Glomerular endothelial cell (primary cell): ENCODE measurements at regions not wholly inside any gene's neighbourhood (a gene's known extent, or its start where the extent isn't known, plus 50 kb on each side); places are given as distances from the start of the nearest gene placed in this dataset.

Experiments used
- DNase-seq: peaks from one replicate; pipeline ENCODE4 v3.0.0-alpha.2; 2011; ENCODE audit warnings: low read depth, low spot score; ENCODE audit errors: extremely low read depth

- DNase-seq: no peak
These were observed 314.8 kb downstream of the DIPK2A start for GRCh38 chr3:144286235-144286910.

DNA sequence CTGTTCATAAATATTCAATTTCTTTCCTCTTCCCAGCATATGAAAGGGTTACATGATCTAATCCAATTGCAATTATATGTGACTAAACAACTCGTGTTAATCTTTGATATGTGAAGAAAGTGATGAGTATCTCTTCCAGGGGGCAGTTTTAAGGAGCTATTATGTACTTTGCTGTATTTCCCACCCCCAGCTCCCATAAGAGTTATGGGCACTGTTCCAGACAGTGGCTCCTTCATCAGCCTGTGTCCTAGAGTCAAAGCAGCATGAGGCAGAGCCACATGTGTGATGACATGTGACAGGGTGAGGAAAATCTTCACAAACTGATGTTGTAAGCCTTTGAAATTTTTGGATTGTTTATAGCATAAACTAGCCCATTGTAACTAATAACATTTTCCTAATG is 315.4 kb downstream of the DIPK2A start:
- no peak for DNase-seq

DNA sequence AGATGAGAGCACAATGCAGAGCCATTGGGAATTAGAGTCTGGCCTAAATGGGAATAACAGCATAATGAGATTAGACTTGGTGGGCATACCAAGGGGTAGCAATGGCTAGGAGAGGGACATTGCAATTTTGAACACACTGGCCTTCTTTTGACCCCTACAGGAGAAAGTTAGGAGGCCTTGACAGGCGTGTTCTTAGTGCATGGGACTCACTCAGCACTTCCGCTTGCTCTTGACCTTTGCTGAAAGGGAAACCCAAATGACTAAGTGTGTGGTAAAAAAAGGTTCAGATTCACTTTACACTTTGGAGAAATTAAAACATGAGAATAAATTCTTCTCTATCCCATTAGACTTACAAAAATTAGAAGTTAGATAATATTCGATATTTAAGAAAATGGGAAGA is 317.4 kb downstream of the DIPK2A start:
- DNase-seq: no peak

GRCh38 chr3:144294659-144295538 is 323.3 kb downstream of the DIPK2A start:
- no peak for DNase-seq

DNA sequence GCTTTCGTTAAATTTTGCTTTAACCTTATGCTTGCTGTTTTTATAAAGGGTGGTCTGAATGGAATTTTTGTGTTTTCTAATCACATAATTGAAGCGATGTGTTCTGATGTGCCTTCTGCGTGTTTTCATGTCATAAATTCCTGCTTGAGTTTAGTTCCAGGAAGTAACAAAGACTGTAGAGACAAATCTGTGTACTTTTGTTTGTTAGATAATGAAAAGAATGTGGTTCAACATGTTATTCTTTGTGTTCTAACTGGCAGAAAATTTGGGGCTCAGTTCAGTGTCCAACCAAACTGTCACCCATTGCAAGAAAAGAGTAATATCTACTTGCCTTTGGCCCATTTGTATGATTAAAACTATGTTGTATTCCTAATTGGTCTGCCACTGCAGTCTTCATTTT is 324.0 kb downstream of the DIPK2A start:
- DNase-seq: no peak

GRCh38 chr3:144296808-144297207 is 325.2 kb downstream of the DIPK2A start:
- no peak for DNase-seq

DNA sequence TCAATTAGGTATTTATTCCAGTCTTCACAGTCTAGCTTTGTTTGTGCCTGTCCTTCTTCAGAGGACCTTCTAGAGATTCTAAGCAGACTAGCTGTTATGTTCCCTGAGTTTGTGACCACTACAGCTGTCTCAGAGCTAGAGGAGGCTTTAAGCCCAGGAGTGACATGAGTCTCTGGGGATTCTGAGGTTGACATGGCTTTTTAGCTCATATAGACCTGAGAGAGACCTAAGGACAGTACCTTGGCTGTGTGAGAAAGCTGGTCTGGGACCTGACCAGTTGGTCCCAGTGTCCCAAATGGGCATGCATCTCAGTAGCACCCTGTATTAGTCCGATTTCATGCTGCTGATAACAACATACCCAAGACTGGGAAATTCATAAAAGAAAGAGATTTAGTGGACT is 330.2 kb downstream of the DIPK2A start:
- no peak for DNase-seq

- no peak for DNase-seq
These were observed 336.3 kb downstream of the DIPK2A start for GRCh38 chr3:144307951-144308350.

DNA sequence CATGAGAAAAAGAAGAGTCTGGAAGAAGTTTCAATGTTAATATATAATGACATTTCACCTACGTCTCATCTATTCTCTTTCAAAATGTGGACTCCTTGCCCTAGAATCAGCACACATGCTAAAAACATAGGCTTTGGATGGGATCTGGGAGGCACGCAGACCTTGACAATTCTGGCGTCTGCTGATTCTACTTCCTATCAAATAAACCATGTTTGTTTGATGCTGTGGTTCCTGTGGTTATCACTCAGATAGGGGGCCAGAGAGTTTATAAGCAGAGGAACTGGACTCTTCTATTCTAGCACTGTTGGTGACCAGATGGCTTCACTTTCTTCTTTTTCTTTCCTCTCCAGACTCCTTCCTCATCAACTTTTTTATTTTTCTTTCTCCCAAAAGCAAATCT is 336.8 kb downstream of the DIPK2A start:
- DNase-seq: no peak

DNA sequence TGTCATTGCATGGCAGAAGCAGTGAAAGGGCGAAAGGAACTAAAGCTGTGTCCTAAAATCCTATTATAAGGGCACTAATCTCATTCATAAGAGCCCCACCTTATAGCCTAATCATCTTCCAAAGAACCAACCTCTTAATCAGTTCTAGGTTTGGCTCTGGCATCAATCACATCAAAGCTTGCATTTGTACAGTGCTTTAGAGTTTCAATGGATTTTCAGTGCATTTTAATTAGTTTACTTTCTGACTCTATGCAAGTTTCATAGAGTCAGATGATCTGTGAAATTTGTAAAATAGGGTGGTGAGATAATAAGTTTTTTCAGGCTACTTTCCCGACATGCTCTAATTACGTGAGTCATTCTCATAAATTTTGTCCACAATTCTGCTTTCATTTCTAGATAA is 341.1 kb downstream of the DIPK2A start:
- DNase-seq: no peak

DNA sequence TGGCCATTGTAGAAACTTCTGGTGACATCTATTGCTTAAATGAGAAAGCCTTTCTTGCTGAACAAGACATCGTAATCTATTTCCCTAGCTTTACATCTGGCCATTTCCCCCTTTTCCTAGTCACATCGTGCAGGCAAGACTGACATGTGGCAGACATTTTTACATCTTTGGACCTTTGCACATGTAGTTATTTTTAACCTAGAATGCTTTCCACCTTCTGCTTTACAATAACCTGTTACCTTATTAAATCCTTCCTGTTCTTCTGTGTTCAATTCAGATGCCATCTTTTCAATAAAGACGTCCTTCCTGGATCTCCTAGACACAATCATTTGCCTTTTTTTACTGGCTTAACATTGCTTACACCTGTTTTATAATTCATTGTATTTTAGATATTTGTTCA is 343.3 kb downstream of the DIPK2A start:
- DNase-seq: no peak

GRCh38 chr3:144317961-144318360 is 346.3 kb downstream of the DIPK2A start:
- DNase-seq: no peak

GRCh38 chr3:144324076-144324475 is 352.5 kb downstream of the DIPK2A start:
- DNase-seq: no peak

- no peak for DNase-seq
These were observed 361.2 kb downstream of the DIPK2A start for GRCh38 chr3:144332868-144333267.

DNA sequence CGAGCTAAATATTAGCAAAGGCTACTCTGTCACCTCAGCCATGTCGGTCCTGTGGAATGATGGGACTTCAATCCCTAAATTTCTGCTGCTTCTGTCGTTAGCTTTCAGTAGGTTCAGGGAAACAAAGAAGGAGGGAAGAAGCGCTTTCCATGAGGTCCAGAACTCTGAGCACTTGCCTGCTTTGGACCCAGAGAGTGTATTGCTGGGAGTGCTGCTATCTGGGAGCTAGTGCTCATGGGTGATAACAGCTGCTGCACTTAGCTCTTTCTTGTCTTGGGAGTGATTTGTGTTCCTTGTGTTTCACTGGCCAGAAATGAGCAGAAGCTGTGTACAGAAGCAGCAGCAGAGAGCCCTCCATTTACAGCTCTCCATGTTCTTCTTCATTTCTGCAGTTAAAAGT is 369.8 kb downstream of the DIPK2A start:
- DNase-seq: no peak

DNA sequence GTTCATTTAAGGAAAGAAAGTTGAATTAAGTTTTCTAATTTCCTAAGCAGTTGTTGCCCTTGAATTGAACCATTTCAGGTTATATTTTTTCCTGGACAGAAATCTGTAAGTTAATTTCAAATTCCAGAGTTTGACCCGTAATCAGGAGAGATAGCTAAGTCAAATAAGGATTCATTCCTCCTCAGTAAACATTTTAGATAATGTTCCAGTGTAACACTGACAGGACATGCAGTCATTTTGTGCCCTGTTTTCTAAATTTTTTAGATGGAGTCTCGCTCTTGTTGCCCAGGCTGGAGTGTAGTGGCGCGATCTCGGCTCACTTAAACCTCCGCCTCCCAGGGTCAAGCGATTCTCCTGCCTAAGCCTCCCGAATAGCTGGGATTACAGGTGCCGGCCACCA is 371.7 kb downstream of the DIPK2A start:
- DNase-seq: no peak

DNA sequence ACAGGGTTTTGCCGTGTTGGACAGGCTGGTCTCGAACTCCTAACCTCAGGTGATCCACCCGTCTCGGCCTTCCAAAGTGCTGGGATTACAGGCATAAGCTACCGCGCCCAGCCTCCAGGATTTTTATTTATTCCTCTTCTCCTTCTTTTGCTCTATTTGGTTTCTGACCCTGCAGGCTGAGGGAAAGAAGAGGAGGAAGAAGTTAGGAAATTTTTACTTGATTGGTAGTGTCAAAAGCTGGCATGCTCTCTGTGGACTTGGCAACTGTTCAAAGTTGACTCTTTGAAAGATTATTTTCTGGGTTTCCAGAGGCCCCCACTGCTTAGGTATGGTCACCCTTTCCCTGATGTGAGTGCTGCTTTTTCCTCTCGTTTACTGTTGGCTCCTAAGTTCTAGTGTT is 372.2 kb downstream of the DIPK2A start:
- DNase-seq: no peak

DNA sequence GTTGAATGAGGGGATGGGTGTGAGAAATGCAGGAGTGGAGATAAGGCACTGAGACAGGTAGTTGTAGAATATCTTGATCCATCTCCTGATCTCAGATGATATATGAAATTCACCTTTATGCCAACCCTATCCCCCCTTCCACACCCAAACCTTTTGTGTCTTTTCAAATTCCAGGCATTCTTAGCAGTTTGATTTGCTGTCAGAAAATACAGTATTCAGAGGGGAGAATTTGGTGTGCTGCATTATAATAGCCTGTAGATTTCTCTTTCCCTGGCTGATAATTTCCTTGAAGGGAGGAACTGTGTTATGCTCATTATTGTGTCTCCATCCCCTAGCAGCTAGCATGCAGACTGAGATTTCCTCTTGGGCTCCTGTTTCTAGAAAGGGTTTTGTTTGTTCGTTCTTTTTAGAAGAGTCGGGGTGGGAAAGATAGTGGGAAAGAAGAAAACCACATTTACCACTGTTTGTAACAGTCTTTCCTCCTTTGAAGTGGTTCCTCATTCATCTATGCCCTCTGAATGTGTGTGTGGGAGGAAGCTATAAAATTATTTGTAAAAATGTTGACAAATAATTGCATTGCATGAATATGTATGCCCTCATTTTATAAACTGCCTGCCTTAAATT is 373.4 kb downstream of the DIPK2A start:
- DNase-seq: no peak

DNA sequence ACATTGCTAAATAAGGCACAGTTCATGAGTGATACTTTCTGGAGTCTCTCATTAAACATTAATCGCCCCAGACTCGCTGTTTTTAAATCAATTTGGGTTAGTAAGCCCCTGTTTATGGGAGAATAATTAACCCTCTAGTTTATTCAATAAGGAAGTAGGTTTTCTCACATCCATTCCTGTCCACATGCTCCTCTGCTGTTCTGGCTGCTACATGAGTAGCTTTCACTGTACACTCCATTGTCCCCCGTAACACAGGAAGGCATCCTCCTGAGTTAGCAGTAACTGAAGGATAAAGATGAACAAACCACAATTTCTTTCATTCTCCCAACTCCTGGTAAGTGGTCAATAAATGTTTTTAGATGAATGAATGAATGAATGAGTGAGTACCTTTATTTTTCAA is 378.5 kb downstream of the DIPK2A start:
- no peak for DNase-seq

DNA sequence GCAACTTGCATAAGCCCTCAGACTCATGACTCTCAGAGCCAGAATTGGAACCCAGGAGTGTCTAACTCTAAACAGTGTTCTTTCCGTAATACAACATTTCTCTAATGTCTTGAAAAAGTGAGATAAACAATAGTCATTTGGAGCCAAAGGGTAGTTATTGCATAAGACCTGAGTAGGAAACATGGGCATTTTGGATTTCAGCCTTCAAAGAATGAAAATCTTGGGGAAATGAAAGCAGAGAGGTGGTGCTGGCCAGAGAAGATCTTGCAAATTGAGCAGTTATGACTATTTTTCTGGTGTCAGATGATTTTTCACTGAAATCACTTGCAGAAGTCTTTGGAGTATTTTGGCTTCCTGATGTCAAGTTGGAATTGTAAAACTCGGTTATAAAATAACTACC is 379.4 kb downstream of the DIPK2A start:
- no peak for DNase-seq

- DNase-seq: no peak
These were observed 380.2 kb downstream of the DIPK2A start for GRCh38 chr3:144351773-144352365.

- DNase-seq: no peak
These were observed 386.6 kb downstream of the DIPK2A start for GRCh38 chr3:144358191-144358590.
